ENCODE measurements at regions not wholly inside any gene's neighbourhood (a gene's known extent, or its start where the extent isn't known, plus 50 kb on each side); places are given as distances from the start of the nearest gene placed in this dataset.

- no peak overlapping the region for H4K5ac ChIP-seq (ENCODE audit: insufficient read length, low read depth, low read length)
- H3K56ac ChIP-seq (ENCODE audit: insufficient read length, low read depth, low read length) = no peak overlapping the region
- no peaks in the 10 kb centered on the region; the same call in 1 of the 2 replicates for H3K27me3 ChIP-seq (ENCODE audit: insufficient read depth, low read length)
- no peak overlapping the region for H2BK12ac ChIP-seq (ENCODE audit: insufficient read length, low read depth, low read length)
- no peak for DNase-seq
- H2BK20ac ChIP-seq (ENCODE audit: low read depth, low read length, poor library complexity, severe bottlenecking) = no peak overlapping the region
- no peak overlapping the region for H4K8ac ChIP-seq (replicated peaks; ENCODE audit: insufficient read length, low read depth, low read length)
- TF ChIP-seq CTCF (conservative IDR thresholded peaks at IDR 0.05) = no peak
- H3K9me3 ChIP-seq (ENCODE audit: control insufficient read depth, low read depth, low read length) = no peaks in the 10 kb centered on the region
- no peak overlapping the region for H2AFZ ChIP-seq (ENCODE audit: low read length)
- H3K79me2 ChIP-seq (ENCODE audit: insufficient read depth, low read length) = no peaks in the 10 kb centered on the region
- H3K4ac ChIP-seq (ENCODE audit: low read depth, low read length) = no peak overlapping the region
- no peaks in the 10 kb centered on the region for H3K79me1 ChIP-seq (ENCODE audit: insufficient read depth, low read depth, low read length, poor library complexity, severe bottlenecking)
- Mint-ChIP-seq H3K9me3 (peaks cover 36 to 52% of the 10 kb centered on the region in 2 experiments), H3K27ac (no peak overlapping the region), H3K4me3 (no peak overlapping the region), H3K4me1 (no peaks in the 10 kb centered on the region), H3K27me3 (ENCODE audit: low read depth) (peaks cover 18% of the 10 kb centered on the region), H3K36me3 (ENCODE audit: insufficient read depth in 1 of 3, low read depth in 3 of 3) (peaks cover 6 to 17% (median 15%) of the 10 kb centered on the region in 3 experiments; a peak in 5 of 7 replicates)
- H4K91ac ChIP-seq (ENCODE audit: insufficient read length, low read depth, low read length) = no peak overlapping the region
- no peak overlapping the region for H3K4me2 ChIP-seq (ENCODE audit: insufficient read depth, insufficient read length, low read length)
- no peak overlapping the region for H2BK5ac ChIP-seq (ENCODE audit: insufficient read length, low read length)
- H2AK5ac ChIP-seq (ENCODE audit: insufficient read length, low read length) = no peak overlapping the region
- H3K9ac ChIP-seq (ENCODE audit: extremely low read depth, insufficient read length, low read length) = no peak overlapping the region
- no peaks in the 10 kb centered on the region for H4K20me1 ChIP-seq (ENCODE audit: control insufficient read depth, insufficient read depth, insufficient read length)
- H3K23ac ChIP-seq (ENCODE audit: insufficient read length, low read depth, low read length) = no peak overlapping the region
- H3K18ac ChIP-seq (ENCODE audit: insufficient read length, low read depth, low read length) = no peak overlapping the region
- H3K27ac ChIP-seq (ENCODE audit: insufficient read length, low read depth, low read length) = no peak overlapping the region
- no peak overlapping the region for H2BK120ac ChIP-seq (ENCODE audit: low read depth, low read length, poor library complexity, severe bottlenecking)
- WGBS (ENCODE audit: extremely low coverage, insufficient read length, low lambda C conversion rate) = no CpG with 5 or more reads among the region's 2 CpGs
- no peak overlapping the region for H3K14ac ChIP-seq (ENCODE audit: insufficient read depth, low read length)
- no peaks in the 10 kb centered on the region for H3K23me2 ChIP-seq (ENCODE audit: insufficient read length, low read depth, low read length, poor library complexity, severe bottlenecking)
- no peak overlapping the region for H3T11ph ChIP-seq (ENCODE audit: low read length)
- no peak overlapping the region for H2BK15ac ChIP-seq (ENCODE audit: low read depth, low read length)
- no peaks in the 10 kb centered on the region for H3K4me1 ChIP-seq (ENCODE audit: insufficient read depth, low read length)
Measured at GRCh38 chr12:126830778-126831680, 1435.9 kb upstream of the TMEM132C start.

Data from H9 (cell line).